ENCODE measurements at regions not wholly inside any gene's neighbourhood (a gene's known extent, or its start where the extent isn't known, plus 50 kb on each side); places are given as distances from the start of the nearest gene placed in this dataset.

GRCh38 chr5:175790796-175791195 lies 80.6 kb upstream of the CPLX2 start (continued):
- no peak for TF ChIP-seq CSRNP3 (CRISPR knock-in tag; IDR thresholded peaks at IDR 0.05)
- TF ChIP-seq ZNF8 (CRISPR knock-in tag; IDR thresholded peaks at IDR 0.05), result no peak
- no peak for TF ChIP-seq ARNTL (CRISPR knock-in tag; IDR thresholded peaks at IDR 0.05; ENCODE audit: borderline replicate concordance, low read depth)
- TF ChIP-seq ZFP30 (CRISPR knock-in tag; IDR thresholded peaks at IDR 0.05), result no peak
- no peak for TF ChIP-seq ZNF565 (CRISPR knock-in tag; conservative IDR thresholded peaks at IDR 0.05; ENCODE audit: low read depth)

GRCh38 chr5:175795959-175796358 lies 75.4 kb upstream of the CPLX2 start:
- no peak for ATAC-seq
- TF ChIP-seq RARB (CRISPR knock-in tag; IDR thresholded peaks at IDR 0.05) (no peak), ZNF8 (CRISPR knock-in tag; IDR thresholded peaks at IDR 0.05) (no peak), OSR1 (CRISPR knock-in tag; IDR thresholded peaks at IDR 0.05) (no peak)
- TF ChIP-seq, protein P1, sequence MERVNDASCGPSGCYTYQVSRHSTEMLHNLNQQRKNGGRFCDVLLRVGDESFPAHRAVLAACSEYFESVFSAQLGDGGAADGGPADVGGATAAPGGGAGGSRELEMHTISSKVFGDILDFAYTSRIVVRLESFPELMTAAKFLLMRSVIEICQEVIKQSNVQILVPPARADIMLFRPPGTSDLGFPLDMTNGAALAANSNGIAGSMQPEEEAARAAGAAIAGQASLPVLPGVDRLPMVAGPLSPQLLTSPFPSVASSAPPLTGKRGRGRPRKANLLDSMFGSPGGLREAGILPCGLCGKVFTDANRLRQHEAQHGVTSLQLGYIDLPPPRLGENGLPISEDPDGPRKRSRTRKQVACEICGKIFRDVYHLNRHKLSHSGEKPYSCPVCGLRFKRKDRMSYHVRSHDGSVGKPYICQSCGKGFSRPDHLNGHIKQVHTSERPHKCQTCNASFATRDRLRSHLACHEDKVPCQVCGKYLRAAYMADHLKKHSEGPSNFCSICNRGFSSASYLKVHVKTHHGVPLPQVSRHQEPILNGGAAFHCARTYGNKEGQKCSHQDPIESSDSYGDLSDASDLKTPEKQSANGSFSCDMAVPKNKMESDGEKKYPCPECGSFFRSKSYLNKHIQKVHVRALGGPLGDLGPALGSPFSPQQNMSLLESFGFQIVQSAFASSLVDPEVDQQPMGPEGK (CRISPR knock-in tag; IDR thresholded peaks at IDR 0.05; ENCODE audit: borderline replicate concordance), result no peak

DNA sequence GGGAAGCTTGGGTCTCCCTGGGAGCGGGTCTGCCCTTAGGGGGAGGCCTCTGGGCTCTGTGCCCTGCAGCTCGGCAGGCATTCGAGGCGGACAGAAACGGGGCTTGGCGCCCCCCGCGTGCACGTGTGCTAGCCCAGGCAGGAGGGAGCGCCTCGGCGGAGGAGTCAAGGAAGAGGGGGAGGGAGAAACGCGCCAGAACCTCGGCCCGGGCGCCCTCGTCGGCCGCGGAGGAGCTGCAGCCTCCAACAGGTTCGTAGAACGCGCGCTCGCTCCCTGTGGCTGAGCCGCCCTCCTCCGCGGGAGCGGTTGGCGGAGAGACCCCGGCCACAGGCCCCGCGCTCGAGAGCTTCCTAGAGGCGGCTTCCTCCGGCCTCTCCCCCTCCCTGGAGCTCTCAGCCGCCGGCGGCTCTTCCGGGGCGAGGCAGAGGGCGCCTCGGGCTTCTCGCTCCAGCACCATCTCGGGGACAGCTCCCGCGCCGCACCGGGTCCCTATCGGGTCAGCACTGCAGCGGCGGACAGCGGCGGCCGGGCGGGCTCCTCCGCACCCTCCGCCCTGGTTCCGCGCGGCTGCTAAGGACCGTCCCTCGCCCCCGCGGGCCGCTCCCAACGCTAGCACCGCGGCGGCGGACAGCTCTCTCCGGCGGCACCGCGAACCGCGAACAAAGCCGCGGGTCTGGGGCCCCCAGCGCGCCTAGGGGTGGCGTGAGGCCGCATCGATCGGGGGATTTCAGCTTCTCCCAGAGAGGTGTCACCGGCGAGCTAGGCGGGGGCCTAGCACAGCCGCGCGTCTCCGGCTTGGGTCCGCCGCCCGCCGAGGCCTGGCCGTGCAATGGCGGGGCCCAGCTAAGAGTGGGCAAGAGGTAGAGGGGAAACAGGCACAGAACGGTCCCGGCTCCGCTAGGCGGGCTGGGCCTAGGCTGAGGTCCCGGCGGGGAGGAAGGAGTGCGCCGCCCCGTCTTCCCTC lies 74.6 kb upstream of the CPLX2 start:
- ATAC-seq, result peak; percentile 99
- TF ChIP-seq CSDC2 (CRISPR knock-in tag; IDR thresholded peaks at IDR 0.05), result peak; percentile 99
- peak; percentile 69; the same call in 1 of the 2 replicates for TF ChIP-seq ZNF8 (CRISPR knock-in tag; IDR thresholded peaks at IDR 0.05)
- peak; percentile 88; the same call in 1 of the 2 replicates for TF ChIP-seq ESRRG (CRISPR knock-in tag; IDR thresholded peaks at IDR 0.05)
- peak; percentile 100 for TF ChIP-seq SNAI2 (CRISPR knock-in tag; IDR thresholded peaks at IDR 0.05)
- peak; percentile 85; the same call in 1 of the 2 replicates for TF ChIP-seq POU6F1 (CRISPR knock-in tag; IDR thresholded peaks at IDR 0.05; ENCODE audit: borderline replicate concordance, low read depth)
- TF ChIP-seq ZFP3 (CRISPR knock-in tag; IDR thresholded peaks at IDR 0.05), result peak; percentile 100
- TF ChIP-seq BACH2 (CRISPR knock-in tag; IDR thresholded peaks at IDR 0.05; ENCODE audit: borderline replicate concordance), result peak; percentile 77; the same call in 1 of the 2 replicates
- TF ChIP-seq, protein P1 (CRISPR knock-in tag; IDR thresholded peaks at IDR 0.05; ENCODE audit: borderline replicate concordance), result peak; percentile 45; the same call in 1 of the 2 replicates
- TF ChIP-seq ZNF565 (CRISPR knock-in tag; conservative IDR thresholded peaks at IDR 0.05; ENCODE audit: low read depth), result peak; percentile 98
- TF ChIP-seq ZC3H10 (CRISPR knock-in tag; IDR thresholded peaks at IDR 0.05), result 0 out of 2 replicates have a peak, but pooled peaks have one; percentile 30
- peak; percentile 96 for TF ChIP-seq GLIS3 (CRISPR knock-in tag; IDR thresholded peaks at IDR 0.05)
- peak; percentile 82 for TF ChIP-seq ZFP30 (CRISPR knock-in tag; IDR thresholded peaks at IDR 0.05)
- peak; percentile 46; the same call in 1 of the 2 replicates for TF ChIP-seq ARNTL (CRISPR knock-in tag; IDR thresholded peaks at IDR 0.05; ENCODE audit: borderline replicate concordance, low read depth)
- peak; percentile 98 for TF ChIP-seq TSHZ2 (CRISPR knock-in tag; IDR thresholded peaks at IDR 0.05)
- TF ChIP-seq PPARA (CRISPR knock-in tag; IDR thresholded peaks at IDR 0.05; ENCODE audit: borderline replicate concordance), result peak; percentile 92
- TF ChIP-seq ZNF70 (CRISPR knock-in tag; IDR thresholded peaks at IDR 0.05), result peak; percentile 41; the same call in 1 of the 2 replicates
- peak; percentile 32; the same call in 1 of the 2 replicates for TF ChIP-seq RARB (CRISPR knock-in tag; IDR thresholded peaks at IDR 0.05)
- TF ChIP-seq TOX (CRISPR knock-in tag; IDR thresholded peaks at IDR 0.05; ENCODE audit: borderline replicate concordance), result no peak
- TF ChIP-seq, protein P2, sequence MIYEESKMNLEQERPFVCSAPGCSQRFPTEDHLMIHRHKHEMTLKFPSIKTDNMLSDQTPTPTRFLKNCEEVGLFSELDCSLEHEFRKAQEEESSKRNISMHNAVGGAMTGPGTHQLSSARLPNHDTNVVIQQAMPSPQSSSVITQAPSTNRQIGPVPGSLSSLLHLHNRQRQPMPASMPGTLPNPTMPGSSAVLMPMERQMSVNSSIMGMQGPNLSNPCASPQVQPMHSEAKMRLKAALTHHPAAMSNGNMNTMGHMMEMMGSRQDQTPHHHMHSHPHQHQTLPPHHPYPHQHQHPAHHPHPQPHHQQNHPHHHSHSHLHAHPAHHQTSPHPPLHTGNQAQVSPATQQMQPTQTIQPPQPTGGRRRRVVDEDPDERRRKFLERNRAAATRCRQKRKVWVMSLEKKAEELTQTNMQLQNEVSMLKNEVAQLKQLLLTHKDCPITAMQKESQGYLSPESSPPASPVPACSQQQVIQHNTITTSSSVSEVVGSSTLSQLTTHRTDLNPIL (CRISPR knock-in tag; IDR thresholded peaks at IDR 0.05; ENCODE audit: low read depth), result no peak
- TF ChIP-seq ISL1 (CRISPR knock-in tag; IDR thresholded peaks at IDR 0.05), result peak; percentile 81
- no peak for TF ChIP-seq TCF4 (CRISPR knock-in tag; IDR thresholded peaks at IDR 0.05; ENCODE audit: borderline replicate concordance)
- no peak for TF ChIP-seq OSR1 (CRISPR knock-in tag; IDR thresholded peaks at IDR 0.05)
- no peak for TF ChIP-seq CSRNP3 (CRISPR knock-in tag; IDR thresholded peaks at IDR 0.05)
